ENCODE measurements at regions not wholly inside any gene's neighbourhood (a gene's known extent, or its start where the extent isn't known, plus 50 kb on each side); places are given as distances from the start of the nearest gene placed in this dataset.

DNA sequence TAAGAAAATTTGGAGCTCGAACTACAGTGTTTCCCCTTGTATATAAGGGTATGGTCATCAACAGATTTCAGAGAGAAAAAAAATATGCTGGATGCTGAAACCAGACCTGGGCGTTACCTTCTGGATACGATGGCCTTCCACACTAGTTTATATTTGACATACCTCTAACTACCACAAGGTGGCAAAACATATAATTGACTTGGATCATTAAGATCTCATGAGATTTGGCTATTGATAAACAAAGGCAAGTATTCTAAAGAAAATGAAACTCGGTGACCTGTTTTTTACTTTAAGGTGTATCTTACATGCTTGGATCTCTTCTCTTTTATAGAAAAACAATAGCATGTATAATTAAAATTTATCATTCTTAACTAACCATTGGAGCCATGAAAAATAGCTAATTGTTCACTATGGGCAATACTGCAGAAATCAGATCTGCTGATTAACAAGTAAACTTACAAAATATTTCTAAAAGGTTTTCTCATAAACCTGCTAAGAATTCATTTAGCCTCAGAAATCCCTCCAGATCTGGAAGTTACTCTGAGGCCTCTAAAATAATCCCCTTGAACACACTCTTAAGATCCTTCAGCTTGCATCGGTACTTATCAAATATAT, 300.6 kb upstream of the KCNH8 start:
- no peaks in the 10 kb centered on the region for H3K9me1 ChIP-seq (ENCODE audit: insufficient read depth, low read length)
- no peak overlapping the region for H4K8ac ChIP-seq (ENCODE audit: low read depth in 2 of 2, low read length in 2 of 2)
- no peak overlapping the region for H3K4ac ChIP-seq (ENCODE audit: low read depth, low read length)
- no peak overlapping the region for H2AK5ac ChIP-seq (ENCODE audit: low read depth, low read length)
- H3K56ac ChIP-seq (ENCODE audit: extremely low read depth, insufficient read depth, low read length), result no peak overlapping the region
- no peak overlapping the region for H3K23ac ChIP-seq (ENCODE audit: low read depth, low read length)
- no peaks in the 10 kb centered on the region for H3K36me3 ChIP-seq (ENCODE audit: control insufficient read depth, insufficient read depth, low read length)
- no peak overlapping the region for H4K5ac ChIP-seq (ENCODE audit: low read depth, low read length)
- no peak overlapping the region for H3K9ac ChIP-seq (ENCODE audit: low read depth, low read length)
- H2BK20ac ChIP-seq (ENCODE audit: low read depth, low read length), result no peak overlapping the region
- dilution Hi-C loops (cut with HindIII; ENCODE audit: low sequenced_read_pairs, unreplicated experiment) (no loop called here), intact Hi-C loops (cut with micrococcal nuclease) (no loop called here), in situ Hi-C loops (cut with MboI; ENCODE audit: low sequenced_read_pairs) (no loop called here)
- TF ChIP-seq, protein P1, sequence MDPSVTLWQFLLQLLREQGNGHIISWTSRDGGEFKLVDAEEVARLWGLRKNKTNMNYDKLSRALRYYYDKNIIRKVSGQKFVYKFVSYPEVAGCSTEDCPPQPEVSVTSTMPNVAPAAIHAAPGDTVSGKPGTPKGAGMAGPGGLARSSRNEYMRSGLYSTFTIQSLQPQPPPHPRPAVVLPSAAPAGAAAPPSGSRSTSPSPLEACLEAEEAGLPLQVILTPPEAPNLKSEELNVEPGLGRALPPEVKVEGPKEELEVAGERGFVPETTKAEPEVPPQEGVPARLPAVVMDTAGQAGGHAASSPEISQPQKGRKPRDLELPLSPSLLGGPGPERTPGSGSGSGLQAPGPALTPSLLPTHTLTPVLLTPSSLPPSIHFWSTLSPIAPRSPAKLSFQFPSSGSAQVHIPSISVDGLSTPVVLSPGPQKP (IDR thresholded peaks at IDR 0.05; ENCODE audit: borderline replicate concordance, low read depth, low read length), result no peak
- TF ChIP-seq, protein P2, sequence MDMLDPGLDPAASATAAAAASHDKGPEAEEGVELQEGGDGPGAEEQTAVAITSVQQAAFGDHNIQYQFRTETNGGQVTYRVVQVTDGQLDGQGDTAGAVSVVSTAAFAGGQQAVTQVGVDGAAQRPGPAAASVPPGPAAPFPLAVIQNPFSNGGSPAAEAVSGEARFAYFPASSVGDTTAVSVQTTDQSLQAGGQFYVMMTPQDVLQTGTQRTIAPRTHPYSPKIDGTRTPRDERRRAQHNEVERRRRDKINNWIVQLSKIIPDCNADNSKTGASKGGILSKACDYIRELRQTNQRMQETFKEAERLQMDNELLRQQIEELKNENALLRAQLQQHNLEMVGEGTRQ (IDR thresholded peaks at IDR 0.05; ENCODE audit: low read depth, low read length), result no peak
- no peak for TF ChIP-seq NFE2L2 (IDR thresholded peaks at IDR 0.05; ENCODE audit: low read depth, low read length)
- no peak for TF ChIP-seq CHD1 (IDR thresholded peaks at IDR 0.05; ENCODE audit: low read depth, low read length)
- TF ChIP-seq MAFK (IDR thresholded peaks at IDR 0.05; ENCODE audit: low read depth, low read length), result no peak
- no peak for TF ChIP-seq RAD21 (IDR thresholded peaks at IDR 0.05; ENCODE audit: low read length)
- no peak for TF ChIP-seq RCOR1 (IDR thresholded peaks at IDR 0.05; ENCODE audit: insufficient replicate concordance, low read length)
- DNase-seq, result no peak
- H3K4me3 ChIP-seq (ENCODE audit: insufficient read depth, low read depth, low read length), result no peak overlapping the region
- no peaks in the 10 kb centered on the region for H3K27me3 ChIP-seq (ENCODE audit: control insufficient read depth, insufficient read depth, low read length)
- no peak overlapping the region for H2BK5ac ChIP-seq (ENCODE audit: low read depth, low read length, poor library complexity, severe bottlenecking)
- ChIA-PET POLR2A (ENCODE audit: unreplicated experiment) (no interaction called here), CTCF (no interaction called here)
- peaks cover 4% of the 10 kb centered on the region; the same call in 1 of the 2 replicates for H3K9me3 ChIP-seq (ENCODE audit: control insufficient read depth, insufficient read depth, low read length)
- H4K91ac ChIP-seq (ENCODE audit: insufficient read depth, low read depth, low read length), result no peak overlapping the region
- no peaks in the 10 kb centered on the region for H3K4me1 ChIP-seq (ENCODE audit: control insufficient read depth, insufficient read depth, low read length)
- no peak overlapping the region for H3K4me2 ChIP-seq (ENCODE audit: low read depth, low read length)
- no peak overlapping the region for H3K14ac ChIP-seq (replicated peaks; ENCODE audit: low read depth, low read length)
- no peak for ATAC-seq (ENCODE audit: low read depth)
- H2BK15ac ChIP-seq (ENCODE audit: low read depth, low read length), result no peak overlapping the region
- WGBS, 2 experiments (ENCODE audit: extremely low coverage in 2 of 2, insufficient read length in 1 of 2), result no CpG with 5 or more reads among the region's 5 CpGs
- H2AFZ ChIP-seq (replicated peaks; ENCODE audit: low read length, poor library complexity), result no peak overlapping the region
- H3K79me1 ChIP-seq (ENCODE audit: low read depth in 1 of 2, low read length in 2 of 2), result no peaks in the 10 kb centered on the region
- no peaks in the 10 kb centered on the region for H4K20me1 ChIP-seq (ENCODE audit: insufficient read depth, low read length)
- H3K18ac ChIP-seq (ENCODE audit: low read depth, low read length), result no peak overlapping the region
- no peak overlapping the region for H2AK9ac ChIP-seq (replicated peaks; ENCODE audit: low read depth, low read length, poor library complexity)
- no TSS peak for BruUV-seq (replicated peaks)
- no peak overlapping the region for H3K27ac ChIP-seq (ENCODE audit: insufficient read depth, low read length)
- H2BK120ac ChIP-seq (ENCODE audit: low read depth, low read length), result no peak overlapping the region
